HepG2 (cell line): ENCODE measurements at regions not wholly inside any gene's neighbourhood (a gene's known extent, or its start where the extent isn't known, plus 50 kb on each side); places are given as distances from the start of the nearest gene placed in this dataset.

Source experiments
- GLMP ChIP-seq: sonication (generic); formaldehyde crosslinking; IDR thresholded peaks from 2 replicates; pipeline ENCODE4 v1.9.0; 2021; ENCODE audit warnings: missing genetic modification reagents, mild to moderate bottlenecking, borderline replicate concordance
- HOXA9 ChIP-seq: sonication (generic); formaldehyde crosslinking; IDR thresholded peaks from 2 replicates; pipeline ENCODE4 v1.8.1; 2022; ENCODE audit warnings: missing genetic modification reagents, mild to moderate bottlenecking, moderate library complexity, borderline replicate concordance
- IKZF5 ChIP-seq: IDR thresholded peaks from 2 replicates; pipeline ENCODE4 v1.6.1; 2018; ENCODE audit warnings: missing genetic modification reagents, mild to moderate bottlenecking, missing compliant biosample characterization
- KIAA2018 ChIP-seq: sonication (generic); formaldehyde crosslinking; IDR thresholded peaks from 2 replicates; pipeline ENCODE4 v1.5.0; 2020; ENCODE audit warnings: mild to moderate bottlenecking, missing genetic modification reagents, borderline replicate concordance
- TBL1XR1 ChIP-seq: fragments of 150-350 bp; IDR thresholded peaks from 2 replicates; pipeline ENCODE4 v1.6.1; 2014; ENCODE audit warnings: borderline replicate concordance, low read length; ENCODE audit not compliant: partially characterized antibody
- TEAD3 ChIP-seq: optimal IDR thresholded peaks from 2 replicates; pipeline ENCODE3; 2016; ENCODE audit warnings: borderline replicate concordance
- ZNF292 ChIP-seq: sonication (generic); formaldehyde crosslinking; IDR thresholded peaks from 2 replicates; pipeline ENCODE4 v1.8.1; 2022; ENCODE audit warnings: mild to moderate bottlenecking, low read depth, missing genetic modification reagents, borderline replicate concordance
- ZNF460 ChIP-seq: sonication (generic); formaldehyde crosslinking; IDR thresholded peaks from 2 replicates; pipeline ENCODE4 v1.5.1; 2020; ENCODE audit warnings: missing genetic modification reagents, mild to moderate bottlenecking, borderline replicate concordance
- ZNF549 ChIP-seq: sonication (generic); formaldehyde crosslinking; IDR thresholded peaks from 2 replicates; pipeline ENCODE4 v1.5.0; 2020; ENCODE audit warnings: missing genetic modification reagents

GRCh38 chr4:129905256-129905655, 809.3 kb downstream of the C4orf33 start (continued):
- TF ChIP-seq KIAA2018 (CRISPR knock-in tag) (no peak), HOXA9 (CRISPR knock-in tag) (no peak), TBL1XR1 (no peak), ZNF549 (CRISPR knock-in tag) (no peak), ZNF292 (CRISPR knock-in tag) (no peak), GLMP (CRISPR knock-in tag) (no peak), IKZF5 (CRISPR knock-in tag) (no peak), ZNF460 (CRISPR knock-in tag) (no peak), TEAD3 (CRISPR knock-in tag) (no peak)
